B cell (primary cell): ENCODE measurements at regions not wholly inside any gene's neighbourhood (a gene's known extent, or its start where the extent isn't known, plus 50 kb on each side); places are given as distances from the start of the nearest gene placed in this dataset.

ENCODE experiments used
- ATAC-seq: fragments of 200-7000 bp; cut with Tn5 transposase; one replicate; pipeline ENCODE4 v1.10.0; 2021; ENCODE audit warnings: low read depth, mild to moderate bottlenecking, moderate number of reproducible peaks, moderate library complexity
- CTCF ChIA-PET: fragments of 350-600 bp; sonication (Branson Sonifier 250); formaldehyde crosslinking; loops from one replicate; lab custom pipeline; 2021; ENCODE audit warnings: antibody characterized with exemption, inconsistent platforms; lab: Charles Lee
- POLR2A ChIA-PET: fragments of 350-600 bp; sonication (Branson Sonifier 250); formaldehyde crosslinking; loops from one replicate; lab custom pipeline; 2021; ENCODE audit warnings: antibody characterized with exemption; lab: Charles Lee
- DNase-seq: peaks from one replicate; pipeline ENCODE4 v3.0.0; 2013
- H2AFZ ChIP-seq: 2 replicates; pipeline ENCODE4 v1.6.1; 2012; ENCODE audit warnings: mild to moderate bottlenecking, low read depth, low read length; ENCODE audit not compliant: insufficient read depth, poor library complexity, severe bottlenecking
- H3K27ac ChIP-seq, 2 donors: 1 replicate in 1 of 2; 2 replicates in 1 of 2; pipeline ENCODE4 v1.5.1; 2012 to 2013; ENCODE audit warnings: low read length in 2 of 2, mild to moderate bottlenecking in 2 of 2, moderate library complexity in 1 of 2
- H3K27me3 ChIP-seq, 4 experiments: fragments of 200-600 bp in 1 of 4; sonication (generic) in 1 of 4; replicated peaks in 1 of 4; 1 replicate in 2 of 4; 2 replicates in 2 of 4; pipeline versions ENCODE4 v1.6.1 to v1.7.0; 2013 to 2016; ENCODE audit warnings: low read length in 3 of 4, mild to moderate bottlenecking in 2 of 4, mixed read lengths in 1 of 4, moderate library complexity in 1 of 4; ENCODE audit not compliant: insufficient read depth in 4 of 4, control insufficient read depth in 3 of 4; ENCODE audit errors: control extremely low read depth in 1 of 4
- H3K36me3 ChIP-seq, 2 experiments: replicated peaks in 1 of 2; 1 replicate in 1 of 2; 2 replicates in 1 of 2; pipeline versions ENCODE4 v1.6.1 to v1.7.1; 2013; ENCODE audit warnings: low read length in 1 of 2; ENCODE audit not compliant: insufficient read depth in 2 of 2, control insufficient read depth in 1 of 2; ENCODE audit errors: control extremely low read depth in 1 of 2, extremely low read depth in 1 of 2
- H3K4me1 ChIP-seq, 2 donors: fragments of 200-600 bp in 1 of 2; sonication (generic) in 1 of 2; 1 replicate in 1 of 2; 2 replicates in 1 of 2; pipeline versions ENCODE4 v1.5.1 to v1.6.1; 2013 to 2017; ENCODE audit warnings: low read length in 2 of 2; ENCODE audit not compliant: control insufficient read depth in 2 of 2, insufficient read depth in 2 of 2
- H3K4me2 ChIP-seq: replicated peaks from 2 replicates; pipeline ENCODE3; 2012; ENCODE audit warnings: mild to moderate bottlenecking, low read depth, low read length; ENCODE audit not compliant: poor library complexity, severe bottlenecking
- H3K4me3 ChIP-seq, 5 experiments: fragments of 200-600 bp in 1 of 5; sonication (generic) in 1 of 5; 1 replicate in 3 of 5; 2 replicates in 2 of 5; pipeline versions ENCODE4 v1.5.1 to v1.7.0; 2011 to 2016; ENCODE audit warnings: low read length in 4 of 5, mild to moderate bottlenecking in 4 of 5, low read depth in 2 of 5, control low read depth in 1 of 5, moderate library complexity in 1 of 5; ENCODE audit not compliant: insufficient read depth in 1 of 5; ENCODE audit errors: control extremely low read depth in 1 of 5, extremely low read depth in 1 of 5
- H3K79me2 ChIP-seq: fragments of 200-600 bp; sonication (generic); one replicate; pipeline ENCODE4 v1.6.0; 2016; ENCODE audit warnings: low read length; ENCODE audit not compliant: control insufficient read depth, insufficient read depth
- H3K9ac ChIP-seq: fragments of 200-600 bp; sonication (generic); 2 replicates; pipeline ENCODE4 v1.6.1; 2017; ENCODE audit warnings: mild to moderate bottlenecking, low read length, moderate library complexity
- H3K9me3 ChIP-seq, 3 donors: one replicate each; pipeline versions ENCODE4 v1.6.1 to v1.7.1; 2013; ENCODE audit warnings: low read length in 2 of 3; ENCODE audit not compliant: control insufficient read depth in 2 of 3, insufficient read depth in 1 of 3; ENCODE audit errors: control extremely low read depth in 1 of 3
- H4K20me1 ChIP-seq: 2 replicates; pipeline ENCODE4 v1.6.0; 2012; ENCODE audit warnings: mild to moderate bottlenecking, low read length; ENCODE audit not compliant: insufficient read depth, control insufficient read depth, poor library complexity, severe bottlenecking
- H3K27ac Mint-ChIP-seq: one replicate; pipeline ENCODE4 v1.8.0; 2021; ENCODE audit warnings: mixed read lengths
- H3K27me3 Mint-ChIP-seq: one replicate; pipeline ENCODE4 v1.8.0; 2021; ENCODE audit warnings: mixed read lengths
- H3K4me1 Mint-ChIP-seq: one replicate; pipeline ENCODE4 v1.8.0; 2021; ENCODE audit warnings: mixed read lengths
- H3K4me3 Mint-ChIP-seq: one replicate; pipeline ENCODE4 v1.8.0; 2021; ENCODE audit warnings: mixed read lengths
- H3K9me3 Mint-ChIP-seq: one replicate; pipeline ENCODE4 v1.8.0; 2022; ENCODE audit warnings: mixed read lengths; ENCODE audit not compliant: insufficient read depth
- CTCF ChIP-seq: fragments of 200-600 bp; IDR thresholded peaks from one replicate; pipeline ENCODE4 v1.8.0; 2022; ENCODE audit warnings: antibody characterized with exemption, mild to moderate bottlenecking
- EZH2 ChIP-seq: IDR thresholded peaks from 2 replicates; pipeline ENCODE4 v1.6.1; 2012; ENCODE audit warnings: borderline replicate concordance, low read depth, mild to moderate bottlenecking, moderate library complexity, low read length; ENCODE audit not compliant: insufficient read depth, poor library complexity, severe bottlenecking
- WGBS: methylation state at CpG from one replicate; pipeline ENCODE4 v1.1.5; 2013; ENCODE audit warnings: missing lambda C conversion rate; ENCODE audit not compliant: insufficient coverage; 5-methylcytosine and 5-hydroxymethylcytosine counted together
- intact Hi-C: fragments of 100-400 bp; cut with micrococcal nuclease; formaldehyde crosslinking; loops from one replicate; pipeline ENCODE4 v1.10.0; 2022

DNA sequence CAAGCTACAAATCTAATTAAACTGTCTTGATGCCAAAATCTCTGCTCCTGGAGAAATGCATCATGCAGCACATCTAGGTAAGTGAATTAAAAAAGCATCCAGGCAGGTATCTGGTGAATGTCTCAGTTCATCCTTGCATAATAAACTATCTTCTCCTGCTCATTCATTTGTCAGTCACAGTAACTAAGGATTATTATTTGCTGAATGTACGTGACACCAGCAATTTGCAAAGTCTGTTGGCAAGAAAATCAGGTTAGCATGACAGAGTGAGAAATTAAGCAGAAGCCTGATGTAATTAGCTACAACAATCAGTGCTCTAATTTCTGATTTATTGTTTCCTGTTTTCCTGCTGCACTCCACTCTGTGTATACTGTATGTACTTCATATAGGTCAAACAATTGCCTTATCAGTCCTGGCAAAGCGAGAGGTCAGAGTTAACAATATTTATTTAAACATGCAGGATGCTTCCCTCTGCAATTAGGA lies 213.6 kb downstream of the FBXO8 start:
- H3K4me3 Mint-ChIP-seq: no peak overlapping the region
- no peak overlapping the region for H3K27ac ChIP-seq
- ATAC-seq (no peak), DNase-seq (no peak)
- H2AFZ ChIP-seq: no peak overlapping the region
- H3K79me2 ChIP-seq: no peaks in the 10 kb centered on the region
- peaks cover 0 to 8% (median 0%) of the 10 kb centered on the region in 3 donors for H3K9me3 ChIP-seq
- no CpG with 5 or more reads among the region's 2 CpGs for WGBS
- H3K4me3 ChIP-seq: no peak overlapping the region
- intact Hi-C loops: no loop called here
- no peaks in the 10 kb centered on the region for H4K20me1 ChIP-seq
- H3K4me1 Mint-ChIP-seq: no peaks in the 10 kb centered on the region
- no peak for TF ChIP-seq CTCF
- TF ChIP-seq EZH2: no peak
- no peaks in the 10 kb centered on the region for H3K36me3 ChIP-seq
- H3K9ac ChIP-seq: no peak overlapping the region
- no peak overlapping the region for H3K27ac Mint-ChIP-seq
- CTCF ChIA-PET: no interaction called here
- no peaks in the 10 kb centered on the region for H3K27me3 ChIP-seq
- no peaks in the 10 kb centered on the region for H3K27me3 Mint-ChIP-seq
- POLR2A ChIA-PET: no interaction called here
- H3K9me3 Mint-ChIP-seq: no peaks in the 10 kb centered on the region
- no peaks in the 10 kb centered on the region for H3K4me1 ChIP-seq
- no peak overlapping the region for H3K4me2 ChIP-seq

DNA sequence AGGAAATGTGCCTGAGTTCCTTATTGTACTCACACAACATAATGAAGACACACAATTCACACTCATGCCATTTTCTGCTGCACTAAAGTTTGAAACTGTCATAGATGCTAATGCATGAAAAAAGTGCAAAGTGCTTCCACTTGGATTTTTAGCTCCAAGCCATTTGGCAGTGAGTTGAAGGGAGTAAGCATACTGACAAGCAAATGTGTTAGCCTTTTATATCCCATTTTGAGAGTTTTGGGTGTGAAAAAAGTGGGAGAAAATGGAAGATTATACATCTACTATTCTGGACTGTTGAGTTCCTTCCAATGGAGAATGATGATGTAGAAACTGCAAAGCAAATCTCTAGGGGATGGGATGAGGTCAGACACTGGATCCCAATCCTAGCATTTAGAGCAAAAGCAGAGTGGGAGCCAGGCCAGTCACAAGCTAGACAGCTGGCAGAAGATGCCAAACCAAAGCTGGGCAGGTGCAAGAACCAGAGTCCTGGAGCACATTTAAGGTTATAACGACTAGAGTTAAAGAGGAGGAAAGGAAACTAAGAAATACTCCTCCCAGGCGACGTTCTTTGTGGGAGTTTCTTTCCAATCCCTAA lies 216.8 kb downstream of the FBXO8 start:
- no peak overlapping the region for H2AFZ ChIP-seq
- no peaks in the 10 kb centered on the region for H3K27me3 ChIP-seq
- TF ChIP-seq EZH2 (no peak), CTCF (no peak)
- no peak for DNase-seq
- Mint-ChIP-seq H3K27me3 (no peaks in the 10 kb centered on the region), H3K9me3 (no peaks in the 10 kb centered on the region), H3K27ac (no peak overlapping the region), H3K4me1 (no peaks in the 10 kb centered on the region), H3K4me3 (no peak overlapping the region)
- no peaks in the 10 kb centered on the region for H3K36me3 ChIP-seq
- no peak overlapping the region for H3K4me2 ChIP-seq
- H3K4me1 ChIP-seq: no peaks in the 10 kb centered on the region
- POLR2A ChIA-PET: no interaction called here
- CTCF ChIA-PET: no interaction called here
- H3K9ac ChIP-seq: no peak overlapping the region
- ATAC-seq: no peak
- WGBS: 90% methylated on average over 2 of the region's 3 CpGs
- H3K79me2 ChIP-seq: no peaks in the 10 kb centered on the region
- H4K20me1 ChIP-seq: no peaks in the 10 kb centered on the region
- H3K9me3 ChIP-seq: no peaks in the 10 kb centered on the region
- H3K4me3 ChIP-seq: no peak overlapping the region
- H3K27ac ChIP-seq: no peak overlapping the region
- intact Hi-C loops: no loop called here
